ENCODE measurements at regions not wholly inside any gene's neighbourhood (a gene's known extent, or its start where the extent isn't known, plus 50 kb on each side); places are given as distances from the start of the nearest gene placed in this dataset.
"Not testable (repeated sequence)": the region's sequence is repeated elsewhere in the genome, so short reads cannot be mapped to it uniquely, and the experiment has no call there.

DNA sequence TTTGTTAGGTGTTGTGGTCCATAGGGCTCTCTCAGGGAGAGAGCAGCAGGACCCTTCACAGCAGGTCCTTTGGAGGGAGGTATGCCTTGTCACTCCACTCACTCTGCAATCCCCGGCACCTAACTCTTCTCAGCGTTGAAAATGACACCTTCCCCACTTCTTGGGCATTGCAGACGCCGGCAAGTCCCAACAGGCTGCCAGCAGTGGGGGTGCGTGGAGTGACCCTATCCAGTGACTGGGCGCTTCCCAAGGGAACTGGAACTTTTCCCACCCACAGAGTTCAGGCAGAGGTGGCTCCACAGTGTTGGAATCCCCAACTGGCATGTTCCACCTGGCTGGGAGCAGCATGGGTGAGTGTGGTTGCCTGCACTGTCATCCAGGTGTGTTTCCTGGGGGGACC lies 705.1 kb upstream of the FRG1 start:
- no peak for TF ChIP-seq TAF1 (IDR thresholded peaks at IDR 0.05; ENCODE audit: borderline replicate concordance, low read depth, low read length)
- no peak for TF ChIP-seq POLR2AphosphoS5 (IDR thresholded peaks at IDR 0.05; ENCODE audit: low read depth, low read length)
- no peak for TF ChIP-seq POLR2A (IDR thresholded peaks at IDR 0.05; ENCODE audit: low read depth, low read length)
- FAIRE-seq (no peak), DNase-seq (ENCODE audit: insufficient read length) (no peak)

DNA sequence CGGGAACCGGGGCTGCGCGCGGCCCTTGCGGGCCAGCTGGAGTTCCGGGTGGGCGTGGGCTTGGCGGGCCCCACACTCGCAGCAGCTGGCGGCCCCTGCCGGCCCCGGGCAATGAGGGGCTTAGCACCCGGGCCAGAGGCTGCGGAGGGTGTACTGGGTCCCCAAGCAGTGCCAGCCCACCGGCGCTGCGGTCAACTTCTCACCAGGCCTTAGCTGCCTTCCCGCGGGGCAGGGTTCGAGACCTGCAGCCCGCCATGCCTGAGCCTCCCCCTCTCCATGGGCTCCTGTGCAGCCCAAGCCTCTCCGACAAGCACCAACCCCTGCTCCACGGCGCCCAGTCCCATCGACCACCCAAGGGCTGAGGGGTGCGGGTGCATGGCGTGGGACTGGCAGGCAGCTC lies 704.4 kb upstream of the FRG1 start:
- DNase-seq (ENCODE audit: insufficient read length); FAIRE-seq: not testable (repeated sequence)

DNA sequence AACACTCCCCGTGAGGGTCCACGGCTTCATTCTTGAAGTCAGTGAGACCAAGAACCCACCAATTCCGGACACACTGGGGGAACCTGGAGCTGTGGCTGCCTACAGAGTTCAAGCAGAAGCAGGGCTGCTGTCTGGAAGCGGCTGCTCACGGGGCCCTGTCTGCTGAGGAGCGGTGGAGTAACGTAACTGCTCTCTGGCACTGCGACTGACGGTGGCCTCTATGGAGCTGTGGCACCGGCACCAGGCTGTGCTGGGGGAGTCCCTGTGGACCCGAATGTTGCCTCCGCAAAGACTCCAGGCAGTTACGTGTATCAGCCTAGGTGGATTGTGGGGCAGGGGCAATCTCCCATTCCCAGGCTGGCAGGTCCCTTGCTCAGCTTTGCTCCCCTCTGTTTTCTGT lies 703.3 kb upstream of the FRG1 start:
- TF ChIP-seq POLR2AphosphoS5 (IDR thresholded peaks at IDR 0.05; ENCODE audit: low read depth, low read length) = no peak
- no peak for TF ChIP-seq TAF1 (IDR thresholded peaks at IDR 0.05; ENCODE audit: borderline replicate concordance, low read depth, low read length)
- TF ChIP-seq POLR2A (IDR thresholded peaks at IDR 0.05; ENCODE audit: low read depth, low read length) = no peak
- no peak for FAIRE-seq
- DNase-seq (ENCODE audit: insufficient read length) = no peak

GRCh38 chr4:189255636-189256035 lies 685.0 kb upstream of the FRG1 start:
- DNase-seq (ENCODE audit: insufficient read length) (no peak), FAIRE-seq (no peak)
- no peak for TF ChIP-seq POLR2AphosphoS5 (IDR thresholded peaks at IDR 0.05; ENCODE audit: low read depth, low read length)
- TF ChIP-seq TAF1 (IDR thresholded peaks at IDR 0.05; ENCODE audit: borderline replicate concordance, low read depth, low read length) = no peak
- TF ChIP-seq POLR2A (IDR thresholded peaks at IDR 0.05; ENCODE audit: low read depth, low read length) = no peak

DNA sequence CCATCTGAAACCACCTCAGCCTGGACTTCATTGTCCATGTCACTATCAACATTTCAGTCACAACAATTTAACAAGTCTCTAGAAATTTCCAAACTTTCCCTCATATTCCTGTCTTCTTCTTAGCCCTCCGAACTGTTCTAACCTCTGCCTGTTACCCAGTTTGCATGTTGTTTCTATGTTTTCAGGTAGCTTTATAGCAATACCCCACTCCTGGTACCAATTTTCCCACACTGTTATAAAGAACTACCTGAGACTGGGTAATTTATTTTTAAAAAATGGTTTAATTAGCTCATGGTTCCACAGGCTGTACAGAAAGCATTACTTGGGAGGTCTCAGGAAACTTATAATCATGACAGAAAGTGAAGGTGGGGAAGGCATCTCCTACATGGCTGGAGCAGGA lies 679.2 kb upstream of the FRG1 start:
- DNase-seq (ENCODE audit: insufficient read length) = no peak
- TF ChIP-seq TAF1 (IDR thresholded peaks at IDR 0.05; ENCODE audit: borderline replicate concordance, low read depth, low read length) (no peak), POLR2A (IDR thresholded peaks at IDR 0.05; ENCODE audit: low read depth, low read length) (no peak), POLR2AphosphoS5 (IDR thresholded peaks at IDR 0.05; ENCODE audit: low read depth, low read length) (no peak)
- no peak for FAIRE-seq

GRCh38 chr4:189265515-189265914 lies 675.2 kb upstream of the FRG1 start:
- FAIRE-seq (no peak), DNase-seq (ENCODE audit: insufficient read length) (no peak)
- TF ChIP-seq POLR2AphosphoS5 (IDR thresholded peaks at IDR 0.05; ENCODE audit: low read depth, low read length) = no peak
- TF ChIP-seq TAF1 (IDR thresholded peaks at IDR 0.05; ENCODE audit: borderline replicate concordance, low read depth, low read length) = no peak
- no peak for TF ChIP-seq POLR2A (IDR thresholded peaks at IDR 0.05; ENCODE audit: low read depth, low read length)

DNA sequence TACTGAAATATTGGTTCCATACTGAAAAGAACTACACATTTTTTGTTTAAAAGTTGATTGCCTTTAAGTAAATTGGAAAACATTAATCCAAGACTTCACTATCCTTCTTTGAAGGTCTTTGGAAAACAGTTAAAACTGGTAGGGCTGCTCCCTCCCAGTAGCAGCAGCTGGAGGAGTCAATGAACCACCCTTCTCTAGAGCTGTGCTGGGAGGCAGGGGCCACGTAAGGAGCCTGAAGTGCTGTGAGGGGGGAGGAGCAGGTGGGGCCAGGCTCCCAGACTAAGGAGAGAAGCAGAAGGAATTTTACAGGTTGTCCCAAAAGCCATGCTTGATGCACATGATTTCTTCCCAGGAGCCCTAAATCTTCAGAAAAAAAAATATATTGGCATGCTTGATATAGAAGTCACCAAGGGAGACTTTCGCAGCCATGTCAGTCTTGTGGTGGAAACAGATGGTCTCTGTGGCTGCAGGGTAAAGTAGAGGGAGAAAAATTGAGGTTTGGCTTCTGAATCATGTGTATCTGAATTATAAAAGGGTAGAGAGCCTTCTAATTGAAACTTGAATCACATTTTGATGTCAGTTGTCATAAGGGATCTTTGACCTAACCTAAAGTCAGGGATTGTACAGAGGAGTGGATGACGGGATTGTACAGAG lies 673.2 kb upstream of the FRG1 start:
- FAIRE-seq = no peak
- DNase-seq (ENCODE audit: insufficient read length) = no peak
- no peak for TF ChIP-seq POLR2A (IDR thresholded peaks at IDR 0.05; ENCODE audit: low read depth, low read length)

DNA sequence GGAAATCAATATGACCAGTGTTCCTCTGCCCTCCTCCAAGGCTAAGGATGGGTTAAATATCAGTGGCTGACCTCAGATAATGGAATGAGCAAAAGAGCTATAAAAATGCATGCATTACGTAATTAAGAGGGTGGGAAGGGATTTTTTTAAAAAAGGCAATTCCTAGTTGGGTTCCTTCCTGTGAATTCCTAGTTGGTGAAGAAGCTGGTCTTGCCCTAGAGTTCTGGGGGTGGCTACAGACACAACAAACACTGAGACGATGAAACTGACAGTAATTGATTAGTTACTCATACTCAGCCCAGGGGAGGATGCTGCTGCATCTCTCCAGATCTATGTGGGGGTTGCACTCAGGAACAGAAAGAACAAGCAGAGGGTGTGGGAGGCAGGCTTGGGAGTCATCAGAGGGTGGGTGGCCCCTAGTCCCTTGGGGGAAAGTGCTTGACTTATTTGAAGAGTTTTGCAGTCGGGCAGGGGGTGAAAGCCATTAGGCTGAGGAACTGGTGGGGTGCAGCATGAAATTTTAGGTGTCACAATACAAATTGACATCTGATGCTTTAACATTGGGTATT lies 662.0 kb upstream of the FRG1 start:
- FAIRE-seq = no peak
- no peak for TF ChIP-seq TAF1 (IDR thresholded peaks at IDR 0.05; ENCODE audit: borderline replicate concordance, low read depth, low read length)
- no peak for TF ChIP-seq POLR2AphosphoS5 (IDR thresholded peaks at IDR 0.05; ENCODE audit: low read depth, low read length)
- TF ChIP-seq POLR2A (IDR thresholded peaks at IDR 0.05; ENCODE audit: low read depth, low read length) = no peak
- DNase-seq (ENCODE audit: insufficient read length) = no peak

DNA sequence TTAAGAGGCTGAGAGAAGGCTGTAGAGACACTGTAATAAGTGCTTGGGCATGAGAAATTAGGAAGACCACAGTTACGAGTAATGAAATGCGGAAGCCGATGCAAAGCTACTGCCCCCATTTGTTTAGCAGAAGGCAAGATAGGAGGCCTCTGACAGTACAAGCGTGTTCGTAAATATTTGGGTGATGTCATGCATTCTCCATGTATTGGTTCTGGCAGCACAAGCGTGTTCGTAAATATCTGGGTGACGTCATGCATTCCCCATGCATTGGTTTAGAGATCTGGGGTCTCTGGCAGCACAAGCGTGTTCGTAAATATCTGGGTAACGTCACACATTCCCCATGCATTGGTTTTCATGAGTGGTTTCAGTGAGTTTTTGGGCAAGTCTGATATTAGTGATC lies 661.5 kb upstream of the FRG1 start:
- TF ChIP-seq POLR2A (IDR thresholded peaks at IDR 0.05; ENCODE audit: low read depth, low read length) = no peak
- TF ChIP-seq POLR2AphosphoS5 (IDR thresholded peaks at IDR 0.05; ENCODE audit: low read depth, low read length) = no peak
- no peak for TF ChIP-seq TAF1 (IDR thresholded peaks at IDR 0.05; ENCODE audit: borderline replicate concordance, low read depth, low read length)
- no peak for DNase-seq (ENCODE audit: insufficient read length)
- no peak for FAIRE-seq

DNA sequence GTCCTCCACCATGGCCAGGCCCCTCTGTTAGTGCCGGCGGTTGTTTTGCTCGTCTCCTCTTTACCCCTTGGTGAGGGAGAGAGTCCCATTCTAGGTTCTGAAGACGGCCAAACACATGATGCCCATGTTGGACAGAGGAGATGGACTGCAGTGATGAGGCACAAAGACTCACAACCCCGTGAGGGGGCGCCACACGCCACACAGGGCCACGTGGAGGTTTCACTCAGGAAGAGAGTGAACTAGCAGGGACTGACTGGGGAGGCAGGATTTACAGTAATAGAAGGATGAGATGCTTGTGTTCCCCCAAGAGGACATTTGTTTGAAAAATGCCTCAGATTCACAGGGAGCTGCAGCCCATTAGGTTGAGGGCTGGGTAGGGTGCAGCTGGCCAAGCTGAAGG lies 655.3 kb upstream of the FRG1 start:
- no peak for DNase-seq (ENCODE audit: insufficient read length)
- FAIRE-seq = no peak
- TF ChIP-seq TAF1 (IDR thresholded peaks at IDR 0.05; ENCODE audit: borderline replicate concordance, low read depth, low read length) (no peak), POLR2AphosphoS5 (IDR thresholded peaks at IDR 0.05; ENCODE audit: low read depth, low read length) (no peak), POLR2A (IDR thresholded peaks at IDR 0.05; ENCODE audit: low read depth, low read length) (no peak)

DNA sequence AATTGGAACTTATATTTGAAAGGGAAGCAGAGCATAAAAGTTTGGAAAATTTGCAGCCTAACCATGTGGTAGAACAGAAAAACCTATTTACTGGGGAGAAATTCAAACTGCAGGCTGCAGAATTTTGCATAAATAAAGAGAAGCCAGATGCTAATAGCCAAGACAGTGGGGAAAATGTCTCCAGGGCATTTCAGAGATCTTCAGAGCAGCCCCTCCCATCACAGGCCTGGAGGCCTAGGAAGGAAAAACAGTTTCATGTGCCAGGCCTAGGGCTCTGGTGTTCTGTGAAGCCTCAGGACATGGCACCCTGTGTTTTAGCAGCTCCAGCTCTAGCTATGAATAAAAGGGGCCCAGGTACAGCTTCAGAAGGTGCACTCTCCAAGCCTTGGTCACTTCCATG lies 648.7 kb upstream of the FRG1 start:
- DNase-seq (ENCODE audit: insufficient read length) (no peak), FAIRE-seq (no peak)
- TF ChIP-seq POLR2AphosphoS5 (IDR thresholded peaks at IDR 0.05; ENCODE audit: low read depth, low read length) (no peak), TAF1 (IDR thresholded peaks at IDR 0.05; ENCODE audit: borderline replicate concordance, low read depth, low read length) (no peak), POLR2A (IDR thresholded peaks at IDR 0.05; ENCODE audit: low read depth, low read length) (no peak)

GRCh38 chr4:189293459-189293858 lies 647.2 kb upstream of the FRG1 start:
- DNase-seq (ENCODE audit: insufficient read length) (no peak), FAIRE-seq (no peak)
- TF ChIP-seq POLR2A (IDR thresholded peaks at IDR 0.05; ENCODE audit: low read depth, low read length) = no peak
- TF ChIP-seq POLR2AphosphoS5 (IDR thresholded peaks at IDR 0.05; ENCODE audit: low read depth, low read length) = no peak
- no peak for TF ChIP-seq TAF1 (IDR thresholded peaks at IDR 0.05; ENCODE audit: borderline replicate concordance, low read depth, low read length)

GRCh38 chr4:189294574-189294973 lies 646.1 kb upstream of the FRG1 start:
- DNase-seq (ENCODE audit: insufficient read length) (no peak), FAIRE-seq (no peak)
- TF ChIP-seq POLR2AphosphoS5 (IDR thresholded peaks at IDR 0.05; ENCODE audit: low read depth, low read length) (no peak), TAF1 (IDR thresholded peaks at IDR 0.05; ENCODE audit: borderline replicate concordance, low read depth, low read length) (no peak), POLR2A (IDR thresholded peaks at IDR 0.05; ENCODE audit: low read depth, low read length) (no peak)

Measured in GM12892 (cell line).